ENCODE measurements at regions not wholly inside any gene's neighbourhood (a gene's known extent, or its start where the extent isn't known, plus 50 kb on each side); places are given as distances from the start of the nearest gene placed in this dataset.

DNA sequence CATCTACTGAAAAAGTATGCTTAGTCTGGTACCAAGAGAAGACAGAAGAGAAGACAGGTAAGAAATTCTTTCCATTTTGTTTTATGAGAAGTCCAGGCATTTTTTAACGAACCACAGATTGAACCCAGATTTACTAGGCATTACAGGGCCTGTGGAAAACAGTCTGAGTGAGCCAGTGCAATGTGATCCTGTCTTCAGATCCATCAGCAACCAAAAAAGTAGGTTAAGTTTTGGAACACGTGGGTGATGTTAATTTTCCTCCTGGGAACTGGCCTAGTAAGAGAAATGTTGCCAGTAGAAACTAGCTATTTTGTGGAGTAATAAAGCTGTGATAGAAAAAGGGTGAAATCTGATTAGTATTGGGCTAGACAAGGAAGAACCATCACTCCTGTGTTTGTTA is 440.9 kb upstream of the SEL1L start:
- Histone ChIP-seq H2AFZ (no peak overlapping the region), H3K27me3 (ENCODE audit: control insufficient read depth, insufficient read depth, low read length) (no peaks in the 10 kb centered on the region), H3K27ac (no peak overlapping the region), H3K4me1 (no peaks in the 10 kb centered on the region), H3K79me2 (no peaks in the 10 kb centered on the region), H3K9ac (no peak overlapping the region), H3K4me3 (ENCODE audit: low read depth, low read length) (no peak overlapping the region), H3K9me3 (ENCODE audit: control insufficient read depth, low read length) (no peaks in the 10 kb centered on the region), H3K4me2 (ENCODE audit: low read length) (no peak overlapping the region), H3K36me3 (ENCODE audit: control insufficient read depth, insufficient read depth, low read length) (no peaks in the 10 kb centered on the region)
- no peak for TF ChIP-seq CTCF (IDR thresholded peaks at IDR 0.05)

DNA sequence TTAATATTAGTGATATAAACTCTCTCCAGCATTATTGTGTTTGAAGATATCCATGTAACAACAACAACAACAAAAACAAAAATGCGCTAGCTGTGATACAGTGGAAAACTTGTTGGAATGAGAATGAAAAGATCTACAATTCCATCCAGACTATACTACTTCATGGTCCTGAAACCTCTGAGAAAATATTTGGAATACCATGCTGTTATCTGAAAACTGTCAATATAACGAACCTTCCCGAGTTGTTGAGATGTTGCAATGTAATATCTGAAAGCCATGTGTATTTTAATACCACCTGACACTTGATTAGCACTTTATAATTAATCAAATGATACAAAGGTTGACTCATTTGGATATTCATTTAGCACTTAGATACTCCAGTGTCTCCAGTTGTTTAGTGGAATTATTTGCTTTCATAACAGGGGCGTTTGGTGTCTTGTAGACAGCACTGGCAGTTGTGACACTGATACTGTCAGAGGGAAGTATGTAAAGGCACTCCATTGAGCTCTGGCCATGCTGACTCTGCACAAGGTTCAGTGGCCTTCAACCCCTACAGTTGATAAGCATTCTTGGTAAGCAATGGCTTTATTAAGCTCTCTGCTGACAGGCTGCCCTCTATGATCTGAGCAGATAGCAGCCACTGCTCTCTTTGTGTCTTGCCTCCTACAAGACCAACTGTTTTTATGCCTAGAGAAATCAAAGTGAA is 447.1 kb upstream of the SEL1L start:
- H3K36me3 ChIP-seq (ENCODE audit: control insufficient read depth, insufficient read depth, low read length): no peaks in the 10 kb centered on the region
- no peaks in the 10 kb centered on the region for H3K27me3 ChIP-seq (ENCODE audit: control insufficient read depth, insufficient read depth, low read length)
- no peak overlapping the region for H3K4me2 ChIP-seq (ENCODE audit: low read length)
- no peak overlapping the region for H2AFZ ChIP-seq
- no peaks in the 10 kb centered on the region for H3K4me1 ChIP-seq
- no peak overlapping the region for H3K27ac ChIP-seq
- TF ChIP-seq CTCF (IDR thresholded peaks at IDR 0.05): no peak
- H3K9me3 ChIP-seq (ENCODE audit: control insufficient read depth, low read length): no peaks in the 10 kb centered on the region
- H3K79me2 ChIP-seq: no peaks in the 10 kb centered on the region
- H3K4me3 ChIP-seq (ENCODE audit: low read depth, low read length): no peak overlapping the region
- no peak overlapping the region for H3K9ac ChIP-seq

DNA sequence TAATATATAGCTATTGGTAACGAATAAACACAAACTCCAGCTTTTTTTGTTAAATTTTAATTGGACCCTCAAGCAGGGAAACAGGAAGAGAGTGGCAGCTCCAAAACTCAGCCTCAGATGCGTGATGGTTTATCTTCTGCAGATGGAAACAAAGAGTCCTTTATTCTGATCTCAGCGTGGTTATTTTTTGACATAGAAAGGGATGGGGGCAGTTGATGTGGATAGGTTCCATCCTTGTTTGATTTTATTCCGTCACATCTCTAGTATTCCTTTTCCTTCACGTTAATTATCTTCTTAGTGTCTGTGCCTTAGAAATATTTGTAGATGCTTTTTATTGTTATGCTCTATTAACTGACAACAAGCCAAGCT is 447.6 kb upstream of the SEL1L start:
- no peak overlapping the region for H3K9ac ChIP-seq
- no peak for TF ChIP-seq CTCF (IDR thresholded peaks at IDR 0.05)
- H3K4me1 ChIP-seq: no peaks in the 10 kb centered on the region
- no peak overlapping the region for H3K4me2 ChIP-seq (ENCODE audit: low read length)
- H3K4me3 ChIP-seq (ENCODE audit: low read depth, low read length): no peak overlapping the region
- no peaks in the 10 kb centered on the region for H3K79me2 ChIP-seq
- H3K27ac ChIP-seq: no peak overlapping the region
- no peaks in the 10 kb centered on the region for H3K27me3 ChIP-seq (ENCODE audit: control insufficient read depth, insufficient read depth, low read length)
- no peak overlapping the region for H2AFZ ChIP-seq
- no peaks in the 10 kb centered on the region for H3K9me3 ChIP-seq (ENCODE audit: control insufficient read depth, low read length)
- H3K36me3 ChIP-seq (ENCODE audit: control insufficient read depth, insufficient read depth, low read length): no peaks in the 10 kb centered on the region

DNA sequence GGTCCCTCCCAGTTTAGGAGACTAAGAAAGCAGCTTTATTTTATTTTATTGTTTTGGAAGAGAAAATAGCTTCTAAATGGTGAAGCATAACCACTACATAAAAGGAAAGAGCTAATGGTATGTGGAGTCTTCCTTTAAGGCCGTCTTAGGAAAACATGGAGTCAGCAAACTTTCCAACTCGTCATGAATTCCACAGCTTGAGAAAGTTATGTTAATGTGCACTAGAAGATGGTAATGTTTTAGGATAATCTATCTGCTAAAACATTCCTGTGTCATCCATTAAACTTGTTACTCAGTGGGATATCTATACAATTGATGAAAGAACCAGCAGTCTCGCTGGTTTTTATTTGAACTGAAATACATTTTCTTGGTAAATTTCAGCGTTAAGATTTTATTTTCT is 448.4 kb upstream of the SEL1L start:
- Histone ChIP-seq H3K4me1 (no peaks in the 10 kb centered on the region), H3K27me3 (ENCODE audit: control insufficient read depth, insufficient read depth, low read length) (no peaks in the 10 kb centered on the region), H2AFZ (no peak overlapping the region), H3K4me3 (ENCODE audit: low read depth, low read length) (no peak overlapping the region), H3K4me2 (ENCODE audit: low read length) (no peak overlapping the region), H3K79me2 (no peaks in the 10 kb centered on the region), H3K27ac (no peak overlapping the region), H3K9ac (no peak overlapping the region), H3K9me3 (ENCODE audit: control insufficient read depth, low read length) (no peaks in the 10 kb centered on the region), H3K36me3 (ENCODE audit: control insufficient read depth, insufficient read depth, low read length) (no peaks in the 10 kb centered on the region)
- TF ChIP-seq CTCF (IDR thresholded peaks at IDR 0.05): no peak

DNA sequence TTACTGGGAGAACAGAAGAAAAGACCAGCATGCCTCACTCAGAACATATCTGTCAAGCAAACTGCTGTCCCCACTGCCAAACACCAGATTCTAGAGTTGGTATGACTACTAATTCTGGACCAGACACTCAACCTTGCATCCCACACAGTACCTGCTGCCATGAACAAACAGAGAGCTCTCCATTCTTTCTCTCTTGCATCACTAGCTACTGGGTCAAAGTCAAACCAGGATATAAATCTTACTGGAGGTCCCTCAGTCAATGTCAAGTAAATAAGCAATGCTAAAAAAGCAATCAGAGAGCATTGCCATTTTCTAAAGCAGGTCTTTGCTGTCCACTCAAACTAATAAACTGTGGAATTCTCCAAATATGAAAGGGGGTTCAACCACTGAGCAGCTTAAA is 452.4 kb upstream of the SEL1L start:
- H3K4me2 ChIP-seq (ENCODE audit: low read length): no peak overlapping the region
- TF ChIP-seq CTCF (IDR thresholded peaks at IDR 0.05): no peak

More for the DNA sequence above, 452.4 kb upstream of the SEL1L start:
- H3K27me3 ChIP-seq (ENCODE audit: control insufficient read depth, insufficient read depth, low read length): no peaks in the 10 kb centered on the region
- no peak overlapping the region for H3K27ac ChIP-seq
- H3K36me3 ChIP-seq (ENCODE audit: control insufficient read depth, insufficient read depth, low read length): no peaks in the 10 kb centered on the region
- H3K79me2 ChIP-seq: no peaks in the 10 kb centered on the region
- H3K9me3 ChIP-seq (ENCODE audit: control insufficient read depth, low read length): no peaks in the 10 kb centered on the region
- H2AFZ ChIP-seq: no peak overlapping the region
- no peaks in the 10 kb centered on the region for H3K4me1 ChIP-seq
- no peak overlapping the region for H3K4me3 ChIP-seq (ENCODE audit: low read depth, low read length)
- no peak overlapping the region for H3K9ac ChIP-seq
